OCI-LY7 (cell line): ENCODE measurements at regions not wholly inside any gene's neighbourhood (a gene's known extent, or its start where the extent isn't known, plus 50 kb on each side); places are given as distances from the start of the nearest gene placed in this dataset.

Experiments used
- BruUV-seq: library from RNA; stranded (reverse); fragments of 400-500 nt; replicated peaks from 2 replicates; lab custom pipeline; 2021; lab: Mats Ljungman, UMichigan
- CTCF ChIA-PET: fragments of 300-600 bp; sonication (Branson Sonifier 250); formaldehyde crosslinking; loops from one replicate; lab custom pipeline; 2022; ENCODE audit warnings: antibody characterized with exemption; ENCODE audit not compliant: unreplicated experiment; lab: Charles Lee
- POLR2A ChIA-PET: fragments of 300-600 bp; sonication (Branson Sonifier 250); formaldehyde crosslinking; loops from one replicate; lab custom pipeline; 2022; ENCODE audit warnings: antibody characterized with exemption; lab: Charles Lee
- DNase-seq: peaks from one replicate; pipeline ENCODE4 v3.0.0-alpha.2; 2015; ENCODE audit warnings: low spot score
- H2AFZ ChIP-seq: fragments of 200-600 bp; sonication (generic), shearing (Covaris generic); 2 replicates; pipeline ENCODE4 v1.6.1; 2014; ENCODE audit warnings: mild to moderate bottlenecking, antibody characterized with exemption, low read length, moderate library complexity
- H3K27ac ChIP-seq: fragments of 200-600 bp; sonication (generic); 2 replicates; pipeline ENCODE4 v1.5.1; 2014; ENCODE audit warnings: mixed run types, low read depth, mild to moderate bottlenecking, moderate library complexity, low read length, inconsistent platforms; ENCODE audit not compliant: poor library complexity, severe bottlenecking
- H3K36me3 ChIP-seq: fragments of 200-600 bp; sonication (generic); 2 replicates; pipeline ENCODE4 v1.6.1; 2014; ENCODE audit warnings: mild to moderate bottlenecking, antibody characterized with exemption, low read length, moderate library complexity, mixed read lengths; ENCODE audit not compliant: insufficient read depth
- H3K4me1 ChIP-seq: fragments of 200-600 bp; sonication (generic); 2 replicates; pipeline ENCODE4 v1.5.1; 2014; ENCODE audit warnings: mild to moderate bottlenecking, low read length; ENCODE audit not compliant: insufficient read depth, poor library complexity, severe bottlenecking
- H3K4me2 ChIP-seq: fragments of 200-600 bp; sonication (generic); 2 replicates; pipeline ENCODE4 v1.6.1; 2014; ENCODE audit warnings: mild to moderate bottlenecking, low read length
- H3K4me3 ChIP-seq: fragments of 200-600 bp; sonication (generic); 2 replicates; pipeline ENCODE4 v1.5.1; 2014; ENCODE audit warnings: mild to moderate bottlenecking, low read depth, low read length; ENCODE audit not compliant: poor library complexity, severe bottlenecking
- H3K79me2 ChIP-seq: fragments of 200-600 bp; sonication (generic); 2 replicates; pipeline ENCODE4 v1.6.1; 2016; ENCODE audit warnings: low read depth, mild to moderate bottlenecking, low read length, moderate library complexity, mixed read lengths; ENCODE audit not compliant: insufficient read depth
- H3K9me2 ChIP-seq: fragments of 200-600 bp; sonication (generic); 2 replicates; pipeline ENCODE4 v1.6.1; 2016; ENCODE audit warnings: mild to moderate bottlenecking, low read length, mixed read lengths; ENCODE audit not compliant: insufficient read depth
- H3K9me3 ChIP-seq: fragments of 200-600 bp; sonication (generic); 2 replicates; pipeline ENCODE4 v1.6.1; 2014; ENCODE audit warnings: mild to moderate bottlenecking, mixed run types, low read length, mixed read lengths
- H4K20me1 ChIP-seq: fragments of 200-600 bp; sonication (generic); 2 replicates; pipeline ENCODE4 v1.6.1; 2014; ENCODE audit warnings: mild to moderate bottlenecking, antibody characterized with exemption, low read length, moderate library complexity, mixed read lengths; ENCODE audit not compliant: insufficient read depth
- CTCF ChIP-seq: fragments of 200-600 bp; sonication (generic); conservative IDR thresholded peaks from 2 replicates; pipeline ENCODE4 v1.5.1; 2014; ENCODE audit warnings: mild to moderate bottlenecking, antibody characterized with exemption, low read length, moderate library complexity, mixed read lengths
- EZH2phosphoT487 ChIP-seq: fragments of 200-600 bp; sonication (generic); IDR thresholded peaks from 2 replicates; pipeline ENCODE4 v1.6.1; 2018; ENCODE audit warnings: low read depth, borderline replicate concordance, mild to moderate bottlenecking, mixed run types, antibody characterized with exemption, low read length, moderate library complexity, mixed read lengths
- intact Hi-C: fragments of 100-400 bp; cut with micrococcal nuclease; formaldehyde crosslinking; loops from one replicate; pipeline ENCODE4 v1.10.0; 2022; ENCODE audit not compliant: unreplicated experiment

DNA sequence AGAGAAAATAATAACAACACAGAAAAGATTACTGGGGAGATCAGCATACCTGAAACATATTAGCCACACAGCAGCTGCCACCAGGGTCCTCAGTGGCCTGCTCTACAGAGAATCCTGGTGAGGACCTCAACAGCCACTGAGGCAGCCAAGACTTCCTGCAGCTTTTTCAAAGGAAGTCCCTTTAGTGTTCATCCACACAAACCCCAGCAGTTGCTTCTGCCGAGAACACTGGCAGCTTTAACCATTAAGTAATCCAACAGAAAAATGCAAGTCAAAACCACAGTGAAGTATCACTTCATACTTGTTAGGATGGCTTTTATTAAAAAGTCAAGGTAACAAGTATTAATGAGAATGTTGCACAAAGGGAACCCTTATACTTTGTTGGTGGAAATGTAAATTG, 542.0 kb upstream of the GCFC2 start:
- intact Hi-C loops = no loop called here
- Histone ChIP-seq H4K20me1 (no peaks in the 10 kb centered on the region), H3K9me2 (no peaks in the 10 kb centered on the region), H2AFZ (no peak overlapping the region), H3K4me1 (no peaks in the 10 kb centered on the region), H3K36me3 (no peaks in the 10 kb centered on the region), H3K9me3 (no peaks in the 10 kb centered on the region), H3K4me2 (no peak overlapping the region), H3K4me3 (no peak overlapping the region), H3K79me2 (no peaks in the 10 kb centered on the region), H3K27ac (no peak overlapping the region)
- CTCF ChIA-PET = no interaction called here
- TF ChIP-seq CTCF (no peak), EZH2phosphoT487 (no peak)
- POLR2A ChIA-PET = no interaction called here
- BruUV-seq = no TSS peak
- DNase-seq = no peak

GRCh38 chr2:76251342-76251741, 540.6 kb upstream of the GCFC2 start:
- ChIA-PET CTCF (no interaction called here), POLR2A (no interaction called here)
- intact Hi-C loops = no loop called here
- H3K4me3 ChIP-seq = no peak overlapping the region
- H3K27ac ChIP-seq = no peak overlapping the region
- no peak overlapping the region for H2AFZ ChIP-seq
- H3K9me3 ChIP-seq = no peaks in the 10 kb centered on the region
- TF ChIP-seq CTCF (no peak), EZH2phosphoT487 (no peak)
- H3K9me2 ChIP-seq = no peaks in the 10 kb centered on the region
- H3K79me2 ChIP-seq = no peaks in the 10 kb centered on the region
- no peaks in the 10 kb centered on the region for H3K36me3 ChIP-seq
- no peaks in the 10 kb centered on the region for H3K4me1 ChIP-seq
- BruUV-seq = no TSS peak
- no peak overlapping the region for H3K4me2 ChIP-seq
- DNase-seq = no peak
- no peaks in the 10 kb centered on the region for H4K20me1 ChIP-seq

GRCh38 chr2:76247006-76247405, 536.3 kb upstream of the GCFC2 start:
- H3K9me3 ChIP-seq = no peaks in the 10 kb centered on the region
- no peak overlapping the region for H3K4me3 ChIP-seq
- H3K4me1 ChIP-seq = no peaks in the 10 kb centered on the region
- no peak overlapping the region for H3K27ac ChIP-seq
- no peaks in the 10 kb centered on the region for H4K20me1 ChIP-seq
- no peaks in the 10 kb centered on the region for H3K9me2 ChIP-seq
- CTCF ChIA-PET = no interaction called here
- intact Hi-C loops = no loop called here
- POLR2A ChIA-PET = interaction anchor here (0.6 kb wide), 1 partner anchor 1029 kb away, joined by 5 read pairs; no protein-coding TSS in a partner anchor
- no TSS peak for BruUV-seq
- H3K4me2 ChIP-seq = no peak overlapping the region
- no peak overlapping the region for H2AFZ ChIP-seq
- no peak for DNase-seq
- H3K79me2 ChIP-seq = no peaks in the 10 kb centered on the region
- no peaks in the 10 kb centered on the region for H3K36me3 ChIP-seq
- TF ChIP-seq EZH2phosphoT487 (no peak), CTCF (no peak)
